T1000 (cell line): ENCODE measurements at regions not wholly inside any gene's neighbourhood (a gene's known extent, or its start where the extent isn't known, plus 50 kb on each side); places are given as distances from the start of the nearest gene placed in this dataset.

ENCODE experiments used
- DNase-seq: peaks from one replicate; lab custom pipeline; 2025; ENCODE audit warnings: mixed read lengths; lab: John Stamatoyannopoulos, UW

- no peak for DNase-seq
Measured at GRCh38 chr9:89768650-89769071, 163.8 kb downstream of the GADD45G start.

- DNase-seq = no peak
Measured at GRCh38 chr9:89770531-89771174, 165.8 kb downstream of the GADD45G start.

- no peak for DNase-seq
Measured at GRCh38 chr9:89771205-89771604, 166.4 kb downstream of the GADD45G start.

- DNase-seq = no peak
Measured at GRCh38 chr9:89773170-89773569, 168.4 kb downstream of the GADD45G start.

- DNase-seq = no peak
Measured at GRCh38 chr9:89774858-89775370, 170.1 kb downstream of the GADD45G start.

GRCh38 chr9:89775641-89776040 lies 170.8 kb downstream of the GADD45G start:
- no peak for DNase-seq

GRCh38 chr9:89776795-89777525 lies 172.1 kb downstream of the GADD45G start:
- no peak for DNase-seq

- DNase-seq = no peak
Measured at GRCh38 chr9:89777544-89777943, 172.7 kb downstream of the GADD45G start.

GRCh38 chr9:89778100-89779090 lies 173.6 kb downstream of the GADD45G start:
- DNase-seq = no peak

GRCh38 chr9:89779405-89780203 lies 174.8 kb downstream of the GADD45G start:
- no peak for DNase-seq

- no peak for DNase-seq
Measured at GRCh38 chr9:89780959-89781358, 176.1 kb downstream of the GADD45G start.

GRCh38 chr9:89781838-89782540 lies 177.2 kb downstream of the GADD45G start:
- no peak for DNase-seq

GRCh38 chr9:89786655-89787054 lies 181.8 kb downstream of the GADD45G start:
- no peak for DNase-seq

GRCh38 chr9:89787595-89787994 lies 182.8 kb downstream of the GADD45G start:
- DNase-seq = no peak

- no peak for DNase-seq
Measured at GRCh38 chr9:89788434-89788833, 183.6 kb downstream of the GADD45G start.

GRCh38 chr9:89789922-89790510 lies 185.2 kb downstream of the GADD45G start:
- no peak for DNase-seq

- no peak for DNase-seq
Measured at GRCh38 chr9:89790542-89791109, 185.8 kb downstream of the GADD45G start.

GRCh38 chr9:89791754-89792153 lies 186.9 kb downstream of the GADD45G start:
- no peak for DNase-seq

GRCh38 chr9:89792189-89793123 lies 187.6 kb downstream of the GADD45G start:
- no peak for DNase-seq
